ENCODE measurements at regions not wholly inside any gene's neighbourhood (a gene's known extent, or its start where the extent isn't known, plus 50 kb on each side); places are given as distances from the start of the nearest gene placed in this dataset.

DNA sequence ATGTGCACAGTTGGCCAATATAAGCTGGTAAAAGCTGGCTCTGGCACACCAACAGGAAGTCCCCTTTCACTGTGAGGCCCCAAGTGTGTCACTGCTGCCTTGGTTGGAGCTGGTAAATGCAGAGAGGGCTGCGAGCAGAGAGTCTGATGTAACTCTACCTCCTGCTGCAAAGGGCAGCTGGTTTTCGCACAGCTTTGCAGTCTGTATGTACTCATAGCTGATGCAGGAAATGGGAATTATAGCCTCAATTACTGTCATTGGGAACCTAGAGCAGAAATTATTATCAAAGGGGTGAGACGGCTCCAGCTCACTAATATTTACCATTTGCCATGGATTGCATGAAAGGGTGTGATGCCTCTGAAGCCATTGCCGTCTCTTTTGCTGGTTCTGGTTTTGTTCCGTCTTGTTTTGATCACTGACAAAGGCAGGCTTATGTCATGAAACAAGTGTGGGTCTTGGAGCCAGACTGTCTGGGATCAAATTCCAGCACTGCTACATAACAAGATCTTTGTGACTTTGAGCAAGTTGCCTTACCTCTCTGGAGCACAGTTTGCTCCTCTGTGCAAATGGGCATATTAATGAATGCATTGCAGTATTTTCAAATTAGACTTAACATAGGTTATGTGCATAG lies 124.3 kb upstream of the SLC25A48 start:
- intact Hi-C loops (cut with DNase I; ENCODE audit: low total_unique reads): no loop called here
- H3K9me3 ChIP-seq: no peaks in the 10 kb centered on the region
- no peaks in the 10 kb centered on the region for H3K27me3 ChIP-seq

DNA sequence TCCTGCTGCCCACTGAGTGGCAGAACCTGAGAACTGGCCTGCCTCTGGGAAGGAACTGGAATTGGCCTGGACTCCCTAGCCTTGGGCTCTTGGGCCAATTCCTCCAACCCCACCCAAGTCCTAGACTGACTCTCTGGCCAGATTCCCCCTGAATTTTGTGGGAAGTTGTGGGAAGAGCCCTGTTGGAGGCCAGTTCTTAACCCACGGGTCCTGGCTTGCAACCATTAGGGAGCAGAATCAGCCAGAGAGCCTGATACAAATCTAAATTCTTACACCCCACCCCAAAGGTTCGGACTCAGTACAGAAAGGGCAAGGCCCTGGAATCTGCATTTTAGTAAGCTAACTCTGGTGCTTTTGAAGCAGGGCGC lies 125.3 kb upstream of the SLC25A48 start:
- intact Hi-C loops (cut with DNase I; ENCODE audit: low total_unique reads): no loop called here
- DNase-seq (ENCODE audit: low spot score in 2 of 2): no peak
- Histone ChIP-seq H3K4me3 (no peak overlapping the region), H3K4me1 (no peaks in the 10 kb centered on the region), H3K9me3 (no peaks in the 10 kb centered on the region), H3K36me3 (no peaks in the 10 kb centered on the region), H3K27ac (peak overlapping the region in 1 of 2 donors; percentile 30), H3K27me3 (no peaks in the 10 kb centered on the region)
- TF ChIP-seq POLR2A (IDR thresholded peaks at IDR 0.05): no peak
- TF ChIP-seq CTCF (IDR thresholded peaks at IDR 0.05): no peak

More for the DNA sequence above, 124.3 kb upstream of the SLC25A48 start:
- no peaks in the 10 kb centered on the region for H3K4me1 ChIP-seq
- TF ChIP-seq POLR2A (IDR thresholded peaks at IDR 0.05) (no peak), POLR2AphosphoS5 (IDR thresholded peaks at IDR 0.05) (no peak), CTCF (IDR thresholded peaks at IDR 0.05) (no peak)
- no peak overlapping the region for H3K27ac ChIP-seq
- no peak overlapping the region for H3K4me3 ChIP-seq
- DNase-seq (ENCODE audit: low spot score in 2 of 2): no peak
- H3K36me3 ChIP-seq: no peaks in the 10 kb centered on the region

DNA sequence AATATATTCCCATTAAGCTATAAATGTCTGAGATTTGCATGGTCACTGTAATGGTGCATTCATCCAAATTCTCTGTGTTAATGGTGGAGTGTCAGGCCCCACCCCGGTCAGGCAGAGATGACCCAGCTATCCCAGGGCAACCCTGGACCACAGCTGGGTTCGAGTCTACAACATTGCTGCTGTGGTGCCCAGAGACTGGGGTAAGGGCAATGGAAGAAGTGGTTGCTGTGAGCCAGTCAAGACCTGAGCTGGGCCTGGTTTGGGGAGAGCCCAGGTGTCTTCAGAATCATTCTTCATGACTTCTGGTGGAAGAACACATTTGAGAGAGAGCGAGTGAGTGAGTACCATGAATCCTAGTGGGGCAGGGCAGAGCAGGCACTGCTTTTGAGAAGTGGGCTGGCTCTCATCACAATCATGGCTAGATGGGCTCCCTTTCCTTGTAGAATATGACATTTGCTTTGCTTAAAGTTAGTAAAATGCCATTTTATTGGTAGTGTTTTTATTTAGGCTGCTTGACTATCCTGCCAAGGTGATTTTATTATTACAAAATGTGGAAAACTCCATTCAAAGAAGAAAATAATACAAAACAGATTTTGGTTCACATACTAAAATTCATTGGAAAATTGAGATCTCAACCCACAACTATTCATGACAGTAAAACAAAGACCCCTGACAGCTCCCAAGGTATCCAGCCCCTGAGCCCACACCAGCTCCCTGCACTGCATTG lies 125.8 kb upstream of the SLC25A48 start:
- Histone ChIP-seq H3K9me3 (no peaks in the 10 kb centered on the region), H3K27ac (no peak overlapping the region), H3K4me1 (no peaks in the 10 kb centered on the region), H3K36me3 (no peaks in the 10 kb centered on the region), H3K27me3 (no peaks in the 10 kb centered on the region), H3K4me3 (no peak overlapping the region)
- DNase-seq (ENCODE audit: low spot score in 2 of 2): no peak
- TF ChIP-seq POLR2A (IDR thresholded peaks at IDR 0.05): no peak
- TF ChIP-seq POLR2AphosphoS5 (IDR thresholded peaks at IDR 0.05): no peak
- TF ChIP-seq CTCF (IDR thresholded peaks at IDR 0.05): no peak
- intact Hi-C loops (cut with DNase I; ENCODE audit: low total_unique reads): no loop called here

DNA sequence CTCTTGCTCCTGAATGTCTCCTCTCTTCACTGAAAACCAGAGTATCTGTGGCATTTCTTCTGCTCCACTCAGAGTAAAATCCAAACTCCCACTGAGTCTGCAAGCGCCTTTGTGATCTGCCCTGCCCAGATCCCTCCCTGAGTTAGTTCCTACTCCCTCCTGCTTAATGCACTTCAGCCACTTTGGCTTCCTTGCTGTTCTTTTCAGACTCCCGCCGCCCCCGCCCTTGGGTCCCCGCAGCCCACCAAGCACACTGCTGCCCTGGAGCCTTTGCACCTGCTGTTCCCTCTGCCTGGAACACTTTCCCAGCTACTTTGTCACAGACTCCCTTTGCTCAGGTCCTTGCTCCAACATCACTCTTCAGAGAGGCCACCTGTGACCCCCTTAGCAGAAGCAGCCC lies 127.2 kb upstream of the SLC25A48 start:
- Histone ChIP-seq H3K9me3 (no peaks in the 10 kb centered on the region), H3K4me3 (no peak overlapping the region), H3K27me3 (no peaks in the 10 kb centered on the region), H3K27ac (no peak overlapping the region), H3K36me3 (no peaks in the 10 kb centered on the region), H3K4me1 (no peaks in the 10 kb centered on the region)
- DNase-seq (ENCODE audit: low spot score in 2 of 2): no peak
- intact Hi-C loops (cut with DNase I; ENCODE audit: low total_unique reads): no loop called here
- TF ChIP-seq POLR2AphosphoS5 (IDR thresholded peaks at IDR 0.05): no peak
- no peak for TF ChIP-seq POLR2A (IDR thresholded peaks at IDR 0.05)

- no peaks in the 10 kb centered on the region for H3K36me3 ChIP-seq
- intact Hi-C loops (cut with DNase I; ENCODE audit: low total_unique reads): no loop called here
- DNase-seq (ENCODE audit: low spot score in 2 of 2): no peak
- no peaks in the 10 kb centered on the region for H3K27me3 ChIP-seq
- no peak for TF ChIP-seq POLR2AphosphoS5 (IDR thresholded peaks at IDR 0.05)
- no peak for TF ChIP-seq POLR2A (IDR thresholded peaks at IDR 0.05)
- TF ChIP-seq CTCF (IDR thresholded peaks at IDR 0.05): no peak
- no peaks in the 10 kb centered on the region for H3K9me3 ChIP-seq
- H3K27ac ChIP-seq: no peak overlapping the region
- no peak overlapping the region for H3K4me3 ChIP-seq
- no peaks in the 10 kb centered on the region for H3K4me1 ChIP-seq
Measured at GRCh38 chr5:135706893-135707292, 127.6 kb upstream of the SLC25A48 start.

All from breast epithelium (tissue), 4 donors.